Psoas muscle (tissue), 7 donors: ENCODE measurements at regions not wholly inside any gene's neighbourhood (a gene's known extent, or its start where the extent isn't known, plus 50 kb on each side); places are given as distances from the start of the nearest gene placed in this dataset.

Experiments
- ATAC-seq, 4 donors: fragments of 200-7000 bp; cut with Tn5 transposase; one replicate each; pipeline ENCODE4 v1.9.1; 2020; ENCODE audit warnings: moderate library complexity in 3 of 4, mild to moderate bottlenecking in 2 of 4
- DNase-seq, 2 donors: peaks; one replicate each; pipeline ENCODE4 v3.0.0-alpha.2; 2020
- H3K27ac ChIP-seq: fragments of 200-600 bp; one replicate; pipeline ENCODE4 v1.8.0; 2022
- H3K27me3 ChIP-seq, 3 donors: fragments of 200-600 bp in 1 of 3; one replicate each; pipeline versions ENCODE4 v1.6.1 to v1.8.0; 2013 to 2022; ENCODE audit warnings: low read length in 2 of 3, mild to moderate bottlenecking in 2 of 3, moderate library complexity in 1 of 3; ENCODE audit not compliant: insufficient read depth in 3 of 3
- H3K36me3 ChIP-seq, 2 donors: fragments of 200-600 bp in 1 of 2; one replicate each; pipeline versions ENCODE4 v1.6.1 to v1.8.0; 2013 to 2022; ENCODE audit warnings: low read depth in 1 of 2, mild to moderate bottlenecking in 1 of 2, moderate library complexity in 1 of 2; ENCODE audit not compliant: insufficient read depth in 1 of 2
- H3K4me1 ChIP-seq: fragments of 200-600 bp; one replicate; pipeline ENCODE4 v1.8.0; 2022
- H3K4me3 ChIP-seq: fragments of 200-600 bp; one replicate; pipeline ENCODE4 v1.8.0; 2022; ENCODE audit warnings: mild to moderate bottlenecking
- H3K9me3 ChIP-seq: fragments of 200-600 bp; one replicate; pipeline ENCODE4 v1.8.0; 2022
- WGBS, 3 donors: extraction: QIAGEN DNeasy Blood & Tissue Kit; methylation state at CpG; one replicate each; pipeline versions ENCODE4 v1.1.6 to v1.1.7; 2013; 5-methylcytosine and 5-hydroxymethylcytosine counted together
- intact Hi-C, 2 donors: fragments of 100-400 bp; cut with DNase I; formaldehyde crosslinking; loops; one replicate each; pipeline versions ENCODE4 v1.11.0 to v1.14.2; 2022
- TF ChIP-seq, protein P1 (sequence below): fragments of 200-600 bp; IDR thresholded peaks from one replicate; pipeline ENCODE4 v1.8.0; 2022; ENCODE audit warnings: antibody characterized with exemption
- donor health status: healthy with polysubstance abuse.
- donor health status: DM: no; HTN: no; CAD: no; lungs with moderate emphysema.
- donor health status: Bipolar disorder and iron deficiency.
- donor health status: healthy.
- donor health status: DM: yes; HTN: yes; CAD: no.
- donor health status: DM: no; HTN: no; CAD: no.
- donor health status: DM: yes; HTN: yes; CAD: no.

DNA sequence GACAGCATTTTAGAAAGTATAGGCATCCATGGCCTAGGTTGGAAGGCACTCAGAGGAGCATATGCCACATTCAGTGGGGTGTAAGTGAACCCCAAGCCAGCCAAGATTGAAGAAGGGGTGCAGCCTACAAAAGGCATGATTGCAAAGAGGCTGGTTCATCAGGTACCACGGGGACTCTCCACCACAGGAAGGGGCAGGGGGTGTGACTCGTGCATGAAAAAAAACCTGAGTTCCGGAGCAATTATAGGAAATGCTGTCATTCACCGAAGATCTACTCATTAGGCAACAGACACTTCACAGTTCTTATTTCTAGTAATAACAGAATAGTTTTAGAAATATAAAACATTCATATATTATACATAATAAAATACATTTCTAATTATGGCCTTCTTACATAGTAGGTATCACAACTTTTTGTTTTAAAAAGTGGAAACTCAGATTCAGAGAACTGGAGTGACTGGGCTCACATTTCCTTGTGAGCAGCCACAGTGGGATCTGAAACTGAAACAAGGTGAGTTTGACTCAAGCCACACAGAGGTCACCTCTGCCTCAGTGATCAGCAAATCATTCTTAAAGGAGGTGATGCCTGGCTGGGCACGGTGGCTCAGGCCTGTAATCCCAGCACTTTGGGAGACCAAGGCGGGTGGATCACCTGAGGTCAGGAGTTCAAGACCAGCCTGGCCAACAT, 188.4 kb upstream of the GYPC start:
- ATAC-seq, result no peak
- intact Hi-C loops, result no loop called here

DNA sequence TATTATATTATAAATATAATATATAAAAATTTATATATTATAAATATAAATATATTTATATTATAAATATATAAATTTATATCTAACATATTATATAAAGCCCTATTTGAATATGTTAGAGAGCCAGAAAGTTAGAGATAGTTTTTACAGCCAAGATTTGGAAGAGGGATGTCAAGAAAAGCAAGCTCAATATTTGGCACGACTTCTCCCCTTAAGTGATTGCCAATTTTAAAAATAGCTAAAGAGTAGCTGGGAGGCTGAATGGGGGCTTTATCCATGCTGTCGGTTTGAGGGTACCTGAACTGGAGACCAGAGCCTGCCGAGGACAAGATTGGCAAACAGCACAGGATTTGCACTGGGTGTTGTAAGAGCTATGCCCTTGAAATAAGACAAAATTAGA, 180.9 kb upstream of the GYPC start:
- no peaks in the 10 kb centered on the region for H3K36me3 ChIP-seq
- TF ChIP-seq, protein P1, sequence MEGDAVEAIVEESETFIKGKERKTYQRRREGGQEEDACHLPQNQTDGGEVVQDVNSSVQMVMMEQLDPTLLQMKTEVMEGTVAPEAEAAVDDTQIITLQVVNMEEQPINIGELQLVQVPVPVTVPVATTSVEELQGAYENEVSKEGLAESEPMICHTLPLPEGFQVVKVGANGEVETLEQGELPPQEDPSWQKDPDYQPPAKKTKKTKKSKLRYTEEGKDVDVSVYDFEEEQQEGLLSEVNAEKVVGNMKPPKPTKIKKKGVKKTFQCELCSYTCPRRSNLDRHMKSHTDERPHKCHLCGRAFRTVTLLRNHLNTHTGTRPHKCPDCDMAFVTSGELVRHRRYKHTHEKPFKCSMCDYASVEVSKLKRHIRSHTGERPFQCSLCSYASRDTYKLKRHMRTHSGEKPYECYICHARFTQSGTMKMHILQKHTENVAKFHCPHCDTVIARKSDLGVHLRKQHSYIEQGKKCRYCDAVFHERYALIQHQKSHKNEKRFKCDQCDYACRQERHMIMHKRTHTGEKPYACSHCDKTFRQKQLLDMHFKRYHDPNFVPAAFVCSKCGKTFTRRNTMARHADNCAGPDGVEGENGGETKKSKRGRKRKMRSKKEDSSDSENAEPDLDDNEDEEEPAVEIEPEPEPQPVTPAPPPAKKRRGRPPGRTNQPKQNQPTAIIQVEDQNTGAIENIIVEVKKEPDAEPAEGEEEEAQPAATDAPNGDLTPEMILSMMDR, result no peak
- no peak overlapping the region for H3K27ac ChIP-seq
- intact Hi-C loops, result no loop called here
- 44 to 55% (median 49%) methylated on average over 3 of the region's 3 CpGs for WGBS, 3 donors
- ATAC-seq, result no peak
- H3K4me3 ChIP-seq, result no peak overlapping the region
- DNase-seq, result no peak
- no peaks in the 10 kb centered on the region for H3K4me1 ChIP-seq
- no peaks in the 10 kb centered on the region for H3K27me3 ChIP-seq
- no peaks in the 10 kb centered on the region for H3K9me3 ChIP-seq

More for the DNA sequence above, 188.4 kb upstream of the GYPC start:
- Histone ChIP-seq H3K36me3 (no peaks in the 10 kb centered on the region), H3K4me3 (no peak overlapping the region), H3K9me3 (no peaks in the 10 kb centered on the region), H3K27me3 (no peaks in the 10 kb centered on the region), H3K27ac (no peak overlapping the region), H3K4me1 (no peaks in the 10 kb centered on the region)
- 67 to 78% (median 71%) methylated on average over 6 of the region's 6 CpGs for WGBS, 3 donors
- TF ChIP-seq, protein P1, result no peak
- no peak for DNase-seq

DNA sequence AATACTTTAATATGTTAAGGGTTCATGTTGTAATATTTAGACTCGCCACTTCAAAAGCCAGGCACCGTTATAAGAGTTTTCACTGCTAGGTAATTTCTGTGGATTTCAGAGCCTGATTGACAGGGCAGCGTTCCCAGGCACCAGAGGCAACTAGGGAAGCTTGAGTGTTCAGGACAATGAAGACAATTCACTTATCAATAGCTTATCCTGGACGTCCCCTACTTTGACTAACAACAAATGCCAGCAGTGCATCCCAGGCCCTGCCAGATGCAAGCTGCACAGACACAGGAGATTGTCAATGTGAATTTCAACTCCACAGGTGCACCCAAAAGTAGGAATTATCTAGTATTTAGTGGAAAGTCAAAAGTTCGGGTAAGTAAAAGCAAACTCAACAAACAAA, 179.3 kb upstream of the GYPC start:
- WGBS, 3 donors, result 62 to 71% (median 65%) methylated on average over 5 of the region's 5 CpGs
- DNase-seq (no peak), ATAC-seq (no peak)
- Histone ChIP-seq H3K27ac (no peak overlapping the region), H3K4me1 (no peaks in the 10 kb centered on the region), H3K36me3 (no peaks in the 10 kb centered on the region), H3K27me3 (no peaks in the 10 kb centered on the region), H3K9me3 (no peaks in the 10 kb centered on the region), H3K4me3 (no peak overlapping the region)
- intact Hi-C loops, result no loop called here
- TF ChIP-seq, protein P1, result no peak

DNA sequence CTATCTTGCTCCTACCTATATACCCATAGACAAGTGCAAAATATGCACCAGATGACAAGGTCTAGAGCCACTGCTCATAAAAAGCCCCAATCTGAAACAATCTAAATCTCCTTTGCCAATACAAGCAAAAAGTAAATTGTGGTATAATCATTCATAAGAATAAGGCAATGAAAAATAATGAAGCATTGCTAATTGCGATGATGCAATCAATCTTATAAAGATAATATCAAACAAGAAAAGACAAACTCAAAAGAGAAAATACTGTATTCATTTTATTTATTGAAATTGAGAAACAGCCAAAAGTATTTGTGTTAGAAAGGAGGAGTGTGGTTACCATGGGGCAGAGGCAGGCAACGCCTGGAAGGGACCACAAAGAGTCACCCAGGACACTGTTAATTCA, 175.9 kb upstream of the GYPC start:
- no peak for DNase-seq
- Histone ChIP-seq H3K4me3 (no peak overlapping the region), H3K4me1 (no peaks in the 10 kb centered on the region), H3K9me3 (no peaks in the 10 kb centered on the region), H3K27me3 (no peaks in the 10 kb centered on the region), H3K36me3 (no peaks in the 10 kb centered on the region), H3K27ac (no peak overlapping the region)
- 90 to 95% (median 93%) methylated on average over 2 of the region's 2 CpGs for WGBS, 3 donors
- no peak for ATAC-seq
- intact Hi-C loops, result no loop called here
- TF ChIP-seq, protein P1, result no peak
